Activated CD8-positive, alpha-beta memory T cell treated with anti-CD3 and anti-CD28 coated beads, Interleukin-2, amount 50 U/mL, for 1 hour (primary cell): ENCODE measurements at regions not wholly inside any gene's neighbourhood (a gene's known extent, or its start where the extent isn't known, plus 50 kb on each side); places are given as distances from the start of the nearest gene placed in this dataset.
"Not testable (repeated sequence)": the region's sequence is repeated elsewhere in the genome, so short reads cannot be mapped to it uniquely, and the experiment has no call there.

Experiments used
- DNase-seq: peaks from one replicate; pipeline ENCODE4 v3.0.0-alpha.2; 2020; ENCODE audit errors: extremely low read depth

GRCh38 chr1:213464786-213465460 is 413.9 kb downstream of the RPS6KC1 start:
- DNase-seq: no peak

DNA sequence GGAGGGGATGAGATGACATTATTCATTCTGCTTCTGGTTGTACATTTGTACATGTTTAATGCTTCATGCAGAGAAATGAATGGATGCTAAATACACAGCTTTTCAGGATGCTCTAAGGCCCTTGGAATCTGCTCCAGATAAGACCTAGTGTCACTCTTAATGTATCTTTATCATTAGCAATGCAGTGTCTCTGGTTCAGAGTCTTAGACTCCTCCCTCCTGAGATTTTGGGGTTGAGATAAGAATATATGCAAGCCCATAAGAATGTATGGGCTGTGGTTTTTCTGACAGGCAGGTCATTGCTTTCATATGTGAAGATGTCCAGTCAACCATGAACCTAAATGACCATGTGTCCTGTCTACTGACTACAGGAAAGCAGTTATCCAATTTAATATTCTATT is 415.5 kb downstream of the RPS6KC1 start:
- DNase-seq: no peak

DNA sequence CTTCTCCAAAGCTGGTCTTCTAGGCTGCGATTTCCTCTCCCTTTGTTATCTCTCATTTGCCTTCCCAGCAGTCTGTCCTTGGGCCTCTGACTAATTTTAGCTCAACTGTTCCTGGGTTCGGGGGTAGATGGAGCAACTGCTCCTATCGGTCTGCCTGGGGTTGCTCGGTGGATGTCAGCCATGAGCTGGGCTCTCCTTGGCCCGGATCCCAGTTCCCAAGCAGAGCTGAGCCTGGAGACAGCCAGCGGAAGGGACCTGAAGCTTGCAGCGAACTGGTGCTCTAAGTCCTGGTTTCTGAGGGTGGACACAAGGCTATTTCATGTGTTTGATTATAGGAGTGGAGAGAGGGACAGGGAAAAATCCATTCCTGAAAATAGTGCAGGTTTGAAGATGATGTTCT is 423.0 kb downstream of the RPS6KC1 start:
- DNase-seq: no peak

GRCh38 chr1:213481395-213481794 is 430.4 kb downstream of the RPS6KC1 start:
- no peak for DNase-seq

- DNase-seq: no peak
Observed at GRCh38 chr1:213484333-213484732, 433.3 kb downstream of the RPS6KC1 start.

- no peak for DNase-seq
Observed at GRCh38 chr1:213484758-213485157, 433.7 kb downstream of the RPS6KC1 start.

DNA sequence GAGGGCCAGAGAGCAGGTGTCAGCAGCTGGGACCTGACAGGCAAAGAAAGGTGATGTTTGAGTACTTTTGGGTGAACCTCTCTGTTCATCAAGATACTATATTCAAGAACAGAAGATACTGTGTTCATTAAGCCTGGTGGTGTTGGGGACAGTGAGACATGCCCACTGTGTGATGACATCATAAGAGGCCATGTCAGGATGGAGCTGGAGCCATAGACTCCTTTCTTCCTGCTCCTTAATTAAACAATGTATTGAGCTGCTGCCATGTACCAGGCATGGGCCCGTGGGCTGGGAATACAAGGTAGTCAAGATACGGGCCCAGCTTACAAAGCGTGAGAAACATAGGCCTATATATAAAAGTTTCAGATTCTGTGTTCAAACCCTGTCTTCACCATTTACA is 435.4 kb downstream of the RPS6KC1 start:
- DNase-seq: no peak

DNA sequence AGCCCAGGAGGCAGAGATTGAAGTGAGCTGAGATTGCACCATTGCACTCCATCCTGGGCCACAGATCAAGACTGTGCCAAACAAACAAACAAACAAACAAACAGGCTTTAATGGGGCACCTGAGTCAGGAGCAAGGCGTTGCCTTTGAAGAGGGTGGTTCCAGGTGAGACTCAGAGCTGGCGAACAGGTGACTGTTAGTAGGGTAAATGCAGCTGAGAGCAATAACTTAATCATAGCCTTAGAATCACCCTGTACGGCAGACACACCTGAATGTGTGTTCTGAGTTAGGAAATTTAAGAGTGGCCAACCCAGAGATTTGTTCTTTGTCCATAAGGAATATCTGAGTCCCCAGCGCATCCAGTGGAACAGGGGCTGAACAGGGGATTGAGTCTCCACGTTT is 440.4 kb downstream of the RPS6KC1 start:
- no peak for DNase-seq

- no peak for DNase-seq
Observed at GRCh38 chr1:213492161-213493041, 441.4 kb downstream of the RPS6KC1 start.

DNA sequence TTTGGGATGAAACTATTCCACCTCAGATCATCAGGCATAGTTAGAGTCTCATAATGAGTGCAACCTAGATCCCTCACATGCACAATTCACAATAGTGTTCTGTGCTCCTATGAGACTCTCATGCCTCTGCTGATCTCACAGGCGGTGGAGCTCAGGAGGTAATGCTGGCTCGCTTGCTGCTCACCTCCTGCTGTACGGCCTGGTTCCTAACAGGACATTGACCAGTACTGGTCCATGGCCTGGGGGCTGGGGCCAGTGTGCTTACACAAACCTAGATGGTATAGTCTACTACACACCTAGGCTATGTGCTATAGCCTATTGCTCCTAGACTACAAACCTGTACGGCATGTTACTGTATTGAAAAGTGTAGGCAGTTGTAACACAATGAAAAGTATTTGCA is 448.4 kb downstream of the RPS6KC1 start:
- DNase-seq: no peak

GRCh38 chr1:213507472-213508223 is 456.6 kb downstream of the RPS6KC1 start:
- no peak for DNase-seq

DNA sequence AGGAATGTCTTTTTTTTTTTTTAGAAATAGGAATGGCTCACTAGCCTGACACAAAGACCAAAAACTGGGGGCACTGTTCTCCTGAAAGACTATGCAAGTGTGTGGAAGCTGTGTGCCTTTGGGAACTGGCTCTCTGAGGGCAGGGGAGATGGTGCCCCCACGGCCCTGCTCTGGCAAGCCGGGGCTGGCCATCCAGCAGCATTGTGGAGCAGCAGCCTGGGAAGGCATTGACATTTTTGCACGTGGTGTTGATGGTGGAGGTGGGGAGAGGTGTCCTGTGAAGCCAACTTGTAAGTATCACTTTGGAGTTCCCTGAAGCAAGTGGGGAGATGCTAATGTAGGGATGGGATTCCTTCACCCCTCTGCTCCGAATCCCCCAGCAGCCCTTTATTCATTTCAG is 460.1 kb downstream of the RPS6KC1 start:
- no peak for DNase-seq

DNA sequence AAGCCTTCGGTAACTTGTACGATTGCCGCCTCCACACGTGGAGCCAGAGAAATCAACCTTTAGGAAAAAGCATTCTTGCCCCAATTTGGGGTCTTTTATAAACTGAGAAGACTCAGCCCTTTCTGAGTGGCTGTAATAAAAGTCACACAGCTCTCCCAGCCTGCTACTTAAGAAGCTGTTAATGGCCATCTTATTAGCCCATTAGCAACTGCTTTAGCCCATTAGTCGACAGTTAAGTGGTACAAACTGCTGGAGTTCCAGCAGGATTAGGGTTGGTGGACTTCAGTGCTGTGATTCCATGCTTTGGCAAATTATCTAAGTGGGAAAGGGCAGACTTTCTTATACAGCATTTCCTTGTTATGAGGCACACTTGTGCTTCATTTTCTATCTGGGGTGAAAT is 461.3 kb downstream of the RPS6KC1 start:
- DNase-seq: no peak

DNA sequence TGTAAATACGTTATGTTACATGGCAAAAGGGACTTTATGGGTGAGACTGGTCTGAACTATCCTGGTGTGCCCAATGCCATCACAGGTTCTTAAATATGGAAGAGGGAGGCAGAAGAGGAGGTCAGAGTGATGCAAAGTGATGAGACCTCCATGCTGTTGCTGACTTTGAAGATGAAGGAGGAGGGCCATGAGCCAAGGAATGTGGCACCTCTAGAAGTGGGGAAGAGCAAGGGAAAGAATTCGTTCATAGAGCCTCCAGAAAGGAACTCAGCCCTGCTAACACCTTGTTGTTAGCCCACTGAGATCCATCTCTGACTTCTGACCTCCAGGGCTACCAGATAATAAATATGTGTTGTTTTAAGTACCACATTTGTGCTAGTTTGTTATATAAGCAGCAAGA is 462.0 kb downstream of the RPS6KC1 start:
- no peak for DNase-seq

GRCh38 chr1:213514408-213515179 is 463.6 kb downstream of the RPS6KC1 start:
- DNase-seq: not testable (repeated sequence)

DNA sequence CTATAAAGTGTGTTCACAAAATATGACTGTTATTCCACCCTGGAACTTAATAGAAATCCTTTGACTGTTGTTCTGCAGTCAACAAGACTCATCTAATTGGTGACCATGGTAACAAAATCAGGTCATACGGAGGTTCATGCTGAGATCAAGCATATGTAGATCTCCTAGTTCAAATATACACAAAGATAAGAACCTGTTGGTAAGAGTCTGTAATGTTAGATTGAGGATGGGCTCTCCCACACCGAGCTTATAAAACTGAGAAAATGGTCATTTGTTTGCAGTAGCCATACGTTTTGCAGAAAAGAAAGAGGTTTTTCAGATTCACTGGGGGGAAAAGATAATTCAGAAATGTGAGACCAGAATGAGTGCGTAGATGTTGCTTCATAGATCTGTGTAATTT is 468.1 kb downstream of the RPS6KC1 start:
- DNase-seq: no peak

DNA sequence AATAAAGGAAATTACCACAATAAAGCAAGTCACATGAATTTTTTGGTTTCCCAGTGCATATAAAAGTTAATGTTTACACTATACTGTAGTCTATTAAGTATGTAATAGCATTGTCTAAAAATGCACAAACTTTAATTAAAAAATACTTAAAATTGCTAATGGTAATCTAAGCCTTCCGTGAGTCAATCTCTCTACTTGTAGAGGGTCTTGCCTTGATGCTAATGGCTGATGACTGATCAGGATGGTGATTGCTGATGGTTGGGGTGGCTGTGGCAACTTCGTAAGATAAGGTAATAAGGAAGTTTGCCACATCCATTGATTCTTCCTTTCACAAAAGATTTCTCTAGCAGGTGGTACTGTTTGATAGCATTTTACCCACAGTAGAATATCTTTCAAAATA is 466.6 kb upstream of the PROX1 start:
- no peak for DNase-seq

DNA sequence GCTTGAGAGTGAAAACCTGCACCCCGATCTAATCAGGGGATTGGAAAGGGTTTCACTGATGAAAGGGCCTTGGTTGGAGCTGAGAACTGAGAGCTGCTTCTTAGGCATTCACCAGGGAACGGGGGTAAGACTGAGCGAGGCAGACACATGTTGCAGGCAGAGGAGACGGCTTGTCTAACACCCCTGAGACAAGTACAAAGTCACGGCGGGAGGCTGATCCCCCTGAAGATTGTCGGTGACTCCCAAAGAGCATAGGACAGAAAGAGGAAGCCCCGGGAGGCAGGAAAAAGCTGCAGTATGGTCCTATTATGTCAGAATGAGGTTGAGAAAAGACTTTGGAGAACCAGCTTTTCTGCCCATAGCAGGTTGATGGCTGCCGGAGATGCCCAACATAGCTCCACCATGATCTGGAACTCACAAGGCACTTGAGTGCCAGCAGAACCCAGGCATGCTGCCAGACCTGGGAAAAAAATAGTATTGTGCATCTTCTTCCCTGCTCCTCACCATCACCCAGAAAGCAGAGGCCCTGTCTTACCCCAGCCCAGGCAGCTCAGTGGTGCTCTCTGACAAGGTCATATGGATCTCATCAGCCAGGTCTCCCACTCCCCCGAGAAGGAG is 463.9 kb upstream of the PROX1 start:
- DNase-seq: no peak

DNA sequence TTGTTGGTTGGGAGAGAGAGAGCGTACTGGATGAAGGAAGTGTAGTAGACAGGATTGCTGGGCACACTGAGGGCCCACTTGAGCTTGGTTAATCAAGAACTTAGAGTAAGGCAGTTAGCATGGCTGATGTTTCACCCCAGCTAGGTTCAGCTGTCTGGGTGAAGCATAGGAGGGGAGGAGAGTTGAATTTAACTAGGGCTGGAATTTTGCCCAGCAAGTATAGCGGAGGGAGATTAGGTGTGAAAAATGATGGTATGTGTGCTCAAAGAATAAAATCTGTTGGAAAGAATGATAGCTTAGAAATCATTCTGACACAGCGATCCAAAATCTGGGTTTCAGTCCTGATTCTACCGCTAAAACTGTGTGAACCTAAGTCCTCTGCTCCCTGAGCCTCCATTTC is 461.5 kb upstream of the PROX1 start:
- DNase-seq: no peak

DNA sequence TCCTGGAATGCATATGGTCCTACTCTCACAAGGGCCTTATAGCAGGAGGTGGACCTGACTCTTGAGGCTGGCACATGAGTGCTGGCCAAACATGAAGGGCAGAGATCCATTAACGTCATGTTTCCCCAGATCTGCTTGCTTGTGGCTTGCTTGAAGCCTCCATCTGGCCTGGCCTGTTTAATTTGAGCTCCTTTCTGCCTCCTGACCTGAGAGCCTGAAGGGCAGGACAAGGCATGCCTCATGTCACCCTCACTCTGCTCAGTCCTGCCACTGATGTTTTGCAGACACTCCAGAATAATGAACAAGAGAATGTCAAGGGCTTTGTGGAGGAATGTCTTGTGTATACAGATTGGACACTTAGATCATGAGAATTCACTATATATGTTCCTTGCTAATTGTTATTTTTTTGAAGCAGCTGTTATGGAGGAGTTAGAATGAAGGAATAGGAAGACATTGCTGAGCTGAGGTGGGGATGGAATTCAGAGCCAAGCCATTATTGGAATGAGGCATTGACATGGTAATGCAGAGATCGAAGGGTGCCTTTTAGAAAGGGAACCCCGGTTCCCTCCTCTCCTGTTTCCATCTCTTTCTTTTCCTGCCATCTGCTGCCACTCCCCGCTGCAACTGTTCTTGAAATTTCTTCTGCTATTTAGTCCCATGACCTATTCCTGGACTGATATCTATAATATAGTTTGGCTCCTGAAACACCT is 457.0 kb upstream of the PROX1 start:
- no peak for DNase-seq
